HG03108 (cell line): ENCODE measurements at regions not wholly inside any gene's neighbourhood (a gene's known extent, or its start where the extent isn't known, plus 50 kb on each side); places are given as distances from the start of the nearest gene placed in this dataset.

ENCODE experiments used
- ATAC-seq: cut with Tn5 transposase; IDR thresholded peaks from one replicate; pipeline ENCODE4 v1.9.1; 2021; ENCODE audit warnings: moderate library complexity; ENCODE audit not compliant: unreplicated experiment

GRCh38 chr14:31993521-31993951 is 83.6 kb upstream of the ARHGAP5 start:
- ATAC-seq, result no peak

GRCh38 chr14:31994391-31995033 is 82.6 kb upstream of the ARHGAP5 start:
- no peak for ATAC-seq

- ATAC-seq, result no peak
These were observed 73.5 kb upstream of the ARHGAP5 start for GRCh38 chr14:32003585-32003984.

GRCh38 chr14:32004300-32004699 is 72.8 kb upstream of the ARHGAP5 start:
- no peak for ATAC-seq

- ATAC-seq, result no peak
These were observed 71.5 kb upstream of the ARHGAP5 start for GRCh38 chr14:32005628-32006027.

- ATAC-seq, result no peak
These were observed 70.6 kb upstream of the ARHGAP5 start for GRCh38 chr14:32006263-32007110.

- no peak for ATAC-seq
These were observed 69.2 kb upstream of the ARHGAP5 start for GRCh38 chr14:32007755-32008362.

GRCh38 chr14:32008602-32009193 is 68.4 kb upstream of the ARHGAP5 start:
- no peak for ATAC-seq

GRCh38 chr14:32009221-32009975 is 67.7 kb upstream of the ARHGAP5 start:
- no peak for ATAC-seq

- ATAC-seq, result no peak
These were observed 67.0 kb upstream of the ARHGAP5 start for GRCh38 chr14:32009976-32010581.

- no peak for ATAC-seq
These were observed 66.4 kb upstream of the ARHGAP5 start for GRCh38 chr14:32010604-32011125.

GRCh38 chr14:32011225-32011624 is 65.9 kb upstream of the ARHGAP5 start:
- no peak for ATAC-seq

- no peak for ATAC-seq
These were observed 65.0 kb upstream of the ARHGAP5 start for GRCh38 chr14:32012062-32012461.

- ATAC-seq, result no peak
These were observed 64.5 kb upstream of the ARHGAP5 start for GRCh38 chr14:32012571-32012970.

GRCh38 chr14:32013083-32013482 is 64.0 kb upstream of the ARHGAP5 start:
- ATAC-seq, result no peak

GRCh38 chr14:32014057-32014456 is 63.0 kb upstream of the ARHGAP5 start:
- ATAC-seq, result no peak

GRCh38 chr14:32014498-32014897 is 62.6 kb upstream of the ARHGAP5 start:
- no peak for ATAC-seq

- ATAC-seq, result no peak
These were observed 61.9 kb upstream of the ARHGAP5 start for GRCh38 chr14:32015166-32015565.

GRCh38 chr14:32017587-32017986 is 59.5 kb upstream of the ARHGAP5 start:
- no peak for ATAC-seq

- no peak for ATAC-seq
These were observed 58.6 kb upstream of the ARHGAP5 start for GRCh38 chr14:32018391-32019092.
